Right kidney (tissue), 1 donor: ENCODE measurements at regions not wholly inside any gene's neighbourhood (a gene's known extent, or its start where the extent isn't known, plus 50 kb on each side); places are given as distances from the start of the nearest gene placed in this dataset.

Experiments
- DNase-seq: peaks from one replicate; pipeline ENCODE4 v3.0.0-alpha.2; 2016

DNA sequence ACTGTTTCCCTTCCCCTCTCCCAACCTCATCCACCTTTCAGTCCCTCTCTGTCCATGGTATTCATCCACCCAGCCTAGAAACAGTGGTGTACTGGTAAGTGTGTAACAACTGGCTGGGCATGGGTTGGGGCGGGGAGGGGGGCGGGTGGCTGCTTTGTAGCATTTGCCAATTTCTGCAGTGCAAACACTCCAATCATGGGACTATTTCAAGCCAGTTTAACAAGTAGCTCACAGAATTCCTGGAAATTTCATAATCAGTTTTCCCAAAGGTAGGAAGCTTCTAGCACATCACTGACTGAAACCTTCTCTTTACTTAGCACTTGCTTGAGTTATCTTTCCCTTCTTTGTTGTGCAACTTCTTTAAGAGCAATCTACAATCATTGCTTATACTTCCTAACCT, 100.8 kb upstream of the WASF3 start:
- no peak for DNase-seq

DNA sequence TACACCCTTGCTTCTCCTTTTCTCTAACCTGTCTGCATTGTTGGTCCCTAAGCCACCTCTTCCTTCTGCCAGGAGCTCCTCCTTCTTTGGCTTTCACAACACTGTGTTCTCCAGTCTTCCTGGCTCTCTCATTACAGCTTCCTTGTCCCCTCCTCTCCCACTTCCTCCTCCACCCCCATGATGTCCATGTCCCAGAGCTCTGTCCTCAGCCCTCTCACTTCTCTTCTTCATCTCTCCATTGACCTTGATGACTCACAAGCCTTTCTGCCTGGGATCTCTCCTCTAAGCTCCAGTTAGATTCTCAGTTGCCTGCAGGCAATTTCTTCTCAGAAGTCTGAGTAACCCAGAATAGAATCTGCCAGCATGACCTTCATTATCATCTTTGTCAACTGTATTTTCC, 100.3 kb upstream of the WASF3 start:
- DNase-seq = no peak

DNA sequence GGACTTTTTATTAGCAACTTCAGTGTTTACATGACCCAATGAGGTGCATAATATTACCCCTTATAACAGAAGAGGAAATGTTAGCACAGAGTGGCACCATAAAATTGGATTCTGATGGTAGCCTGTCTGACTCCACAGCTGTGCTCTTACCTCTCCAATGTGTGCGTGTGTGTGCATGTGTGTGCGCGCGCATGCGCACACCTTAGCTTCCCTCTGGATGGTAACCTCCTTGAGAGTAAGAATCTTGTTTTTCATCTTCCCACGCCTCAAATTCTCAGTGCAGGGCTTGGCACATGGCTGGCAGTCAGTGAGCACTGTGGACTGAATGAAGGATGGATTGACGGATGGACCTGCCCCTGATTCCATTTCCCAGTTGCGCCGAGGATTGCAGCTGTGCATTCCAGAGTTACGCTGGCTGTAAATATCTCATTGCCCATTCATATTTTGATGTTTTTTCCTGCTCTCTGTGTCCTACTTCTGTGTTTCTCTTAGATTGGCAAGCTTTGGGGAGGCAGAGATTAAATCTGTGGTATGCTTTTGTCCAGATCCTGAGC, 99.2 kb upstream of the WASF3 start:
- DNase-seq = no peak

DNA sequence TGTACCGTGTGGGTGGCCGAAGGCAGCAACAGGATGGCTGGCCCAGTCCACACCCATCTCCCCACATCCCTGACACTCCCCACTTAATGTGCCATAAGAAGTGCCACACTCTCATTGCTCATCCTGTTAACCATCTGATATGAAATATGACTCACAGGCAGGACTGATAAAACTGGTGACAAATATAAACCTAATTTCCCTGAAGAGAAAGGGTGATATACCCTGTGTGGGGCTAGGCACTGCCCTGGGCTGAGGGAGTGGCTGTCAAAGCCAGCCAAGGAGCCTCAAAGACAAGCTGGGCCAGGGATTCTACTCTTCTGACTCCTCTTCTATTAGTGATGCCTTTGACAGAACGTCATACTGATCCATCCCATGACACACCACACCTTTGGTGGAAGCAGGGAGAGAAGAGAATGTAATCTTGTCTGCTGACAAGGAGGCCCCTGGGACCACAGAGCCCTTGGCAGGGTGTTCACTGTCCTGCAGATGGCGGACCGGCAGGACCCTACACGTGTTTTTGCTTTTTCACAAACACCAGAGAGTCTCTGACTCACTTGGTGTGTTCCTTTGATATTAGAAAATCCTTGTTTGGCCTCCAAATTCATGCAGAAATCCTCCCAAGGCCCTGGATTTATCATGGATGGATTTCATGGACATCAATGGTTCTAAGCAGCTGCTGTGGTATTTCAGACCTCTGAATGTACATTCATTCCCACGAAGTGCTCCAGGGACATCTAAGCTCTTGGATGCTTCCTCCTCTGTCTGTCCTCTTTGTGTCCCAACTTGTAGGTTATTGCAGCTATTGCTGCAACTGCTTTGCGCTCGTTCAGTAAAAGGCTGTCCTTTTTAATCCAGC, 98.0 kb upstream of the WASF3 start:
- DNase-seq = no peak

DNA sequence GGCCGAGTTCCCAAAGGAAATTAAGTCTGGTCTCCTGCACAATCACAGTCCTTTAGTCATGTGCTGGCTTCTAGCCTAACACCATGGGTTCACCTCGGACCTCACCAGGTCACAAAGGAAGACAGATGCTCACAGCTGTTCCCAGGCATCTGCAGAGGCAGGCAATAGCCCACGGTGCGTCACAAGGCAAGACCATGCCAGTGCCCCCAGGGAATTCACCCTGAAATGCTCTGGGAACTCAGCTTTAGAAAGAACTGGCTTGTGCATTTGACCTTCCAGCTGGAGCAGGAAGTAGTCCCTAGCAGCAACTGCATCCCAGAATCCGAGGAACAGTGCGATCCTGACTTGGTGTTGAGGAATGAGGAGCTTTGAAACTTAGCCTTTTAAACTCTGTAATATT, 96.8 kb upstream of the WASF3 start:
- DNase-seq = no peak

DNA sequence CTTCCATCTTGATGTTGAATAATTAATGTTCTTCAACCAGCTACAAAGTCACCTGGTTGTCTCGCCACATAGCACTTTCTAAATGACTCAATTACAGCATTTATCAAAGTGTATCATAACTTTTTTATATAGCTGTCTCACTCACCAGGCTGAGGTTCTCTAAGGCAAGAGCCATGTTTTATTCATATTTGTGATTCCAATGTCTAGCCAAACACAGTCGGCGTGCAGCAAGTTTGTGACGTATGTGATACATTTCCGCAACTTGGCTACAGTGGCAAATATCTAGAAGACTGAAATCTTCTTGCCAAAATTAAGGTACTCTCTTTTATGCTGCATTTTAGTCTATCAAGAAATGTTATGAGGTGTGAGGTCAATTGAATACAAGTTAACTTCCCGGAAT, 94.2 kb upstream of the WASF3 start:
- DNase-seq = no peak

DNA sequence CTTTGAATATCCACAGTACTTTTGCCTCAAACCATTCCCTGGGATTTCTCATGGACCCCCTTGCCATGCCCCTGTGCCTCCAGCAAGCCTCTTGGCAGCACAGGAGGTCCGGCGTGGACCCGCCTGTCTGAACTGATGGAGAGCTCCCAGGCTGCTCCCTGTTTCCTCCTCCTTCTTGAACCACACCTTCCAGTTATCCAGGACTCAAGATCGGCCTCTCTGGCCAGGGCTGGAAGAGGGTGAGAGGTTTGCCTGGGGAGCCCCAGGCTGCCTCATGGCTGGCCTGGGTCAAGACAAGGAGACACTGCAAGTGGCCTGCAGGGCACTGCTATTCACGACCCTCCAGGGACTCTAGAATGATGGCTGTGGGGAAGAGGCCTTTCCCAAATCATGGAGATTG, 93.6 kb upstream of the WASF3 start:
- no peak for DNase-seq

DNA sequence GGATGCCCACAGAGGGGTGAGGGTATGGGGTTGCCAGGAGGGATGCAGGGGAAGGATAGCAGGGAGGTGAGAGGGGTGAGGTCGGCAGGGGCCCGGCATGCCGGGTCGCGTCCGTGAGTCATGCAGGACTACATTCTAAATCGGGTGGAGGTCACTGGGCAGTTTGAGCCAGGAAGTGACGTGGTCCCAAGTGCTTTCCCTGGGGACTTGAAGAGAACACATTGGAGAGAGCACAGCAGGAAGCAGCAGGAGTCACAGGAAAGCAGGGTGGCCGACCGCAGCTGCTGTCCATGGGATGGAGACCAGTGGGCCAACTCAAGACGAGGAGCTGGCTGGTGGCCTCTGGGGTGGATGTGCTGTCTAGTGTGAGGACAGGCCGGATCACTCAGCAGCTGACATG, 92.0 kb upstream of the WASF3 start:
- no peak for DNase-seq

DNA sequence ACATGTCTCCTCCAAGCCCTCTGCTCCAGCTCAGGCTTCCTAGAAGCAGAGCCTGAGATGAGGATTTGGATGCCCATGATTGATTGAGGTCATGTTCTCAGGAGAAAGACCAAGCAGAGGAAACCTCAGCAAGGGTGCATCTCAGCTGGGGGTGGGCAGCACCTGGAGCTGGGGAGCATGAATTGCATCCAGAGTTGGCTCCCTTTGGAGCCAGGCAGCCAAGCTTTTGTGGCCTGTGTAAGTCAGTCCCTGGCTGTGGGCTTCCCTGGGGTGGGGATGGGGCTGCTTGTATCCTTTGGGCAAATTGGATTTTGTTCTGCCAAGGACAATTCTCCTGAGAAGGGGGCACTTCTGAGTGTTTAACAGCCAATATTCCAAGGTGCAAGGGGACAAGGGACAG, 91.5 kb upstream of the WASF3 start:
- DNase-seq = no peak

DNA sequence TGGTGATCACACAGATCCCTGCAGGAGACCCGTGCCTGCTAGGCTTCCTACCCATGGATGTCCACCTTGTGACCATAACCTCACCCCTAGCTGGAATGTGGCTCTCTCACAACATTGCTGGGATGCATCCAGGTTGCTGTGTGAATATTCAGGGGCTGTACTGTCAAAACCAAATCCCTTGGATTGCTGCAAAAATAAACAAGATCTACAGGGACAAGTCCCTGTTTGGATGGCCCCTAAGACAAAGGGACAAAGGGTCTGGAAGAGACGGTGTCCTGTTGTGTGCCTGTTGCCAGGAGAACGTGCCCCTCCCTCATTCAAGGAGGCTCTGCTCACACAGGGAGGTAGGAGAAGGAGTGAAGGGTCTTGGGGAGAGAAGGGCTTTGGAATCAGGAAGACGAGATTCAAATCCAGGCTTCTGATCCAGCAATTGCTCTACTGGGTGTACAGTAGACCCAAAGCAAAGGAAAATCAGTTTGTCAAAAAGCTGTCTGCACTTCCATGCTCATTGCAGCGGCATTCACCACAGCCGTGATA, 89.2 kb upstream of the WASF3 start:
- DNase-seq = no peak

DNA sequence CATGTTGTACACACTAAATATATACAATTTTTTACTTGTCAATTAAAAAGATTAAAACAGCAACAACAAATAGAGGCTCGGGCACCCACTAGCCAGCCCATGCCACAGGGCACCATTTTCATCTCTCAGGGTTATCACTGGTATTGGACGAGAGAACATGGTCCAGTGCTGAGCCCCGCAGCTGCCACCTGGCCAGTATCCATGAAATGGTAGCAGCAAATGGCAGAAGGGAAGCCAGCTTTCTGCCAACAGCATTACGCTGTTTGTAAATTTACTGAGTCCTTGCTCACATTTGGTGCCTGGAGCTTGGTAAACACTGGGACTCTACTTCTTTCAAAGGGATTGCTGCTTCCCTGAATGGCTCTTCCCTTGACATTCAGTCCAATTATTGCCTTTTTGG, 87.9 kb upstream of the WASF3 start:
- DNase-seq = no peak

DNA sequence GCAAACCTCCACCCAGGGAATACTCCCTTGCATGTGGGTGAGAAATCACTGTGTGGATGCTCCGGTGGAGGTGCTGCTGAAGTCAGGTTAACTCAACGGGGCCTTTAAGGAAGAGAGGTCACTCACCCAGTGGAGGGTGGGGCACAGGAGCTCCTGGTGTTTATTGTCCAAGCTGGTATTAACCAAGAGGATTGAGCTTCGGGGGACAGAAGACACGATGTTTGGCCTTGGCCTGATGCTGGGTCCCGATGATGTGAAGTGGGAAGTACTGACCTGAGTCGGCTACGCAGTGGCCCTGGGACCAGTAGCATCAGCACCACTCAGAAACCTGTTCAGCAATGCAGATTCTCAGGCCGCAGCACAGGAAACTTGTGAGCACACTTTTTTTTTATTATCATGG, 85.7 kb upstream of the WASF3 start:
- no peak for DNase-seq

DNA sequence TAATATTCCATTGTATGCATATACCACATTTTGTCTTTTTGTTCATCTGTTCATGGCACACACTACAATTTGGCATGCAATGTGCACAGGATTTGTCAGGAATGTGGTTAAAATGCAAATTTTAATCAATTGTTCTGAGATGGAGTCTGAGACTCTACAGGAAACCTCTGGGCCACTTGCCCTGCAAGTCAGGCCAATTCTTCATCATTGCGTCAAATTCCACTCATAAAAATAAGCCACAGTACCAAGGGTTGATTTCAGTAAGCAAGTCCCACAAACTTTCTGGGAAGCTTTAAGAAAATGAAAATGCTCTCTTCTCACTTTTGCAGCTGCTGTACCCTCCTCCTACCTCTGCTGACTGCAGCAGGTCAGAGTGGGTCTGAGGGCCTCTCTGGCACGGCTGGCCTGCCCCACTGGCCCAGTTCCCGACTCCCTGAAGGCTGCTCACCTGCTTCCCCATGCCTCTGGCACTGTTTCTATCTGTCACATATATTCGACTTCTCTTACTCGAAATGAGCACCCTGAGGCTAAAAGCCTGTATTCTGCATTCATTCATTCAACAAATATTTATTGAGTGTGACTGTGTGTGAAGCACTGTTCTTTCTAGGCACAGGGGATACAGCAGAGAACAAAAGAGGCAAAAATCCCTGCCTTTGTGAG, 83.8 kb upstream of the WASF3 start:
- no peak for DNase-seq

DNA sequence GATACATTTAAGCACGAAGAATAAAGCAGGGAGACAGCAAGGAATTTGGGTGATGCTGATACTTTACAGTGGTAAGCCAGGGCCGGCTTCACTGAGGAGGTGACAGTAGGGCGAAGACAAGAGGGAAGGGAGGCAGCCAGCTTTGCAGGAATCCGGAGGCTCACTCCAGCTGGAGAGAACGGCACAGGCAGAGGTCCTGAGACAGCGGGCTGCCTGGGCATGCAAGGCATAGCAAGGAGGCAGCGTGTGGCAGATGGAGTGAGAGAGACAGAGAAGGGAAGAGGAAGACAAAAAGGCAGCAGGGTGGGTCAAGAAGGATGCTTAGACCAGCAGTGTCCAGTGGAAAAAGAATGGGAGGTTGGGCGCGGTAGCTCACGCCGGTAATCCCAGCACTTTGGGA, 83.2 kb upstream of the WASF3 start:
- DNase-seq = no peak

DNA sequence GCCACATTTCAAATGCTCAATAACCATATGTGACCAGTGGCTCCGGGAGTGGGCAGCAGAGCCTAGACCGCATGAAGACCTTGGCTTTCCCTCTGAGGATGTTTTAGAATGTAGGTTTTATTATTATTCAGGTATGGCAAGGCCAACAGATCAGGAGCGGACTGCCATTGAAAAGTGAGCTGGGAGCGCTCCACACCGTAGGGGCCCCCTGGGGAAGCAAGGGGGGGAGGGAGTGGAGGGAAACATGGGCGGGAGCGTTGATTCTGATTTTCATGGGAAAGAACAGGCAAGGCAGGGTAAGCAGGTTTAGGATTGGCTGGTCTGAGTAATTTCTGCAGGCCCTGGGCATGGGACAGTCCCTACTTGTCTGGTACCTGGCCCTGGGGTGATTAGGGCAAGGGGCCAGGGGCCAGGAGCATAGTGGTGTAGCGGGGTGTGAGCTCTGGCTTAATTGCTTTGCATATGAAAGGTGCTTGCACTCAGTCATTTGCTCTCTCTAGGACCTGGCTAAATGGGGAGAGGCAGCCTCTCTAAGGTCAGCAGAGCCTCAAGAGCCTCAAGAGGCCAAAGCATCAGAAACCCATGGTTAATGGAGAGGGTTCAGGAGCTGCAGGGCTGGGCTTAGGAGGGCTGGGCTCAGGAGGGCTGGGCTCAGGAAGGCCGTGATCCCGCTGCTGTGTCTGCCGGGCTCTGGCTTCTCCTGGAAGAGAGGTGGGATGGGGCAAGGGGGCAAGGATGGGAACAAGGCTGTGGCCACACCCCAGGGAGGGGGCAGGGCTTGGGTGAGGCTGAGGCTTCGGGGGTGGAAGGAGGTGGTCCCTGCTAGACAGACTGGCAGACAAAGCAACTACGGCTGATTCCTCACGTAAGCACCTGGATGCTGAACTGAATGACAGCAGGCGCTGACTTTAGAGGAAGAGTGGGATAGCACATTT, 82.0 kb upstream of the WASF3 start:
- DNase-seq = no peak

DNA sequence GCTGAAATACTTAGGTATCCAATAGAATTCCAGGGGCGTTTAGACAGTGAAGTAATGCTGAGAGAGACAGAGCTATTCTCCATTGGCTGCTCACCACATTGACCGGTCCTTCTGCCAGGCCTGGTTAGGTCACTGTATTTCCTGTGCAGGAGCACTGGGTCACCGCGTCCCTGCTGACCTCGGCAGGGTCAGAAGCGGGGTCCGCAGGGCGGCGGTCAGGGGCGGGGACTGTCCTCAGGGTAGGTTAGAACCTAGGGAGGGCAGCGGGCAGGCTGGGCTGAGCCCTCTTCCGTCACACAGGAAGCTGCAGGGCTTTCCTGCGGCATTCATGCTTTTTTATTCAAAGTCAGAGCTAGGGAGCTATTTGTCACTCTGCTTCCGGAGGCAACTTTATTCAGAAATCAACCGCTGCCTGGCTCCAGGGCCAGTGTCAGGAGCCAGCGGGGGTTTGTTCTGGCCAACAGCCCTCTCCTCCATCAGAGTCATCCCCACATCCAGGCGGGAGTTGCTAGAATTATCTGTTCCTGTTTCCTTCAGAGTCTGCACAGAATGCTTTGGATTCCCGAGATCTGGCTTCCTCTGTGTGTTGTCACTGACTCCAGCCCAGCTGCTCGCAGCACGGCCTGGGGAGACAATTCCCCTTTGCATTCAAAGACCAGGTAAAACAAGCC, 81.2 kb upstream of the WASF3 start:
- no peak for DNase-seq

DNA sequence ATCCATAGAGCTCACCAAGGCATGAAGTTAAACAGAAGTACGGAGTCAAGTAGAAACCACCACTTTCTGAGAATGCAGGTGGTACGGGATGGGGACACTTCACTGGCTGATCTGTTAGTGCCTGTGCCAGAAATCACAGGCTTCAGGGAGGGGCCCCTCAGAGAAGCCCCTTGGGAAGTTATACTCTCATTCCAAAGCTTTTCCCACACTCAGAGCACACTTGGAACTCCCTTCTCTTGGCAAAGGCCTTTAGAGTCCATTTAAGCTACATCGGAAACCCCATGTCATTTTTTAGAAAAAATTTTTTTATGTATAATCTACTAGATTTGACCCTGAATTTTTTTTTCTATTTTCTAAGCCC, 80.7 kb upstream of the WASF3 start:
- no peak for DNase-seq

DNA sequence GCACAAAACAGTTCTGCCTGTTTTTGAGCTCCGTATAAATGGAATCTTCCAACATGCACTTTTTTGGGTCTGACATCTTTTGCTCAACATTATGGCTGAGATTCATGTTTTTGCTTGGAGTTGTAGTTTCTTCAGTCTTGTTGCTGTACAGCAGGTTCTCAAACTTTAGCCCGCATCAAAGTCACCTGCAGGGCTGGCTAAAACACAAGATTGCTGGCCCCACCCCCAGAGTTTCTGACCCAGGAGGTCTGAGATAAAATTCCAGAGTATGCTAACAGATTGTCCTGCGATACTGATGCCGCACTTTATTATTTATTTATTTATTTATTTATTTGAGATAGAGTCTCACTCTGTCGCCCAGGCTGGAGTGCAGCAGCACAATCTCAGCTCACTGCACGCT, 79.8 kb upstream of the WASF3 start:
- no peak for DNase-seq

DNA sequence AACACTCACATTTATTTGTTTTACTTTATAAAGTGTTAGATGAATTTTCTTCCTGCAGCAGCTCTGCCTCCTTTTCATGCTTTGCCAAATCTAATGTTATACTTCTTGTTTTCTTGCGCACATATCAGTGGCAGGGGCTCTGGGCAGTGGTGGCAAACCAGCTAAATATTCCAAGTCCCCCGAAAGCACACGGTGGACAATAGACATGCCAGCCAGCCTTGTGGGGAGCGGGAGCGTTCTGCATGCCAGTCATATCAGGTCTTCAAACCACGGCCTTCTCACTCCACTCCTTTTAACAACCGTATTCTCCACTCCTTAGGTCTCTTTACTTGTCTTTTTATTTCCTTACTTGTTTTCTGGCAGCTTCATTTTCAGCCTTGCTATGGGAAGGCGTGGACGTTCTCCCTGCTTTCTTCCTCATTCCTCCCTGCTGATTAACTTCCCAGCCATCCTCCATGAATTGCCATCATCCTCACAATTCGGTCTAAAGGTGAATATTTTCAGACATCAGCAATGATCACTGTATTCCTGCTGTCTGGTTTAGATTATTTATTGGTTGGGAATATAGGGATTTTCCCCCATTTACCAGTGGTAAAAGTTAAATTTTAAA, 77.1 kb upstream of the WASF3 start:
- no peak for DNase-seq

DNA sequence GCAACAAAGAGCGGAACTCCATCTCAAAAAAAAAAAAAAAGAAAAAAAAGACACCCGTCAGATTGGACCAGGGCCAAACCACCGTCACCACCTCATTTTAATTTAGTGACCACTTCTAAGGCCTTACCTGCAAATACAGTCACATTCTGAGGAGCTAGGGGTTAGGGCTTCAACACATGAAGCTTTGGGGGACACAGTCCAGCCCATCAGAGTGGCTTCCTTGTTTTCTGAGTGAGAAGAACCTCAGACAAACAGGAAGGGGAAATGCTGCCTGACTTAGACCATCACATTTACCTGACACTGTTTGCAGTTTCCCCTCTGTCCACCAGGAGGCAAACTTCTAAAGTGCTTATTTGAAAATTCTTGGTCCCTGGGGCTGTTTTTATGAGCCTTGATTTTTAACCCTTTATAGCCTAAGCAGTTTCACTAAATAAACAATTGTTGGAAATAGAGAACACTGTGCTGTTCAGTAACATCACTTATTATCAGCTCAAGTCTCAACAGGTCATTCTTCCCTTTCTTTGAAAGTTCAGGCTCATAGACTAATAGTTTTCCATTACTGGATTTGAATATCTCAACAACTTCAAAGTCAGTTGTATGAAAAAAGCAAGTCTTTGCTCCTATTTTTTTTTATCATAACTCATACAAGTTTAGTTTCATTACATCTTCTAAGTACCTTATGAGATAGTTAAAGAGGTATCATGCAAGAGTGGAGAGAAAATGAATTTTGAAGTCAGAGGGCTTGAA, 74.9 kb upstream of the WASF3 start:
- DNase-seq = peak; percentile 52

DNA sequence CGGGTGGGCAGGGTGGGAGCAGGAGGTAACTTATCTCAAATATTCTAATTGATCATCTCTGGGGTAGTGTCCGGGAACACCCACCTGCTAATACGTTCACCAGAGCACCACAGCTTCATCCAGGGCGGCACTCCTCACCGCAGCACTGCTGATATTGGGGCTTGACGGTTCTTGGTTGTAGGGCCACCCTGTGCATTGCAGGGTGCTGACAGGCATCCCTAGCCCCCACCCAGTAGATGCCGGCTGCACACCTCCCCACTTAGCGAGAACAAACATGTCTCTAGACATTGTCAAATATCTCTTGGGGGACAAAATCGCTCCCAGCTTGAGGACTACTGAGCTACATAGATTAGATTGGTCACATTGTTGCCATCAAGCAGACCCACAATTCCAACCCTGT, 73.9 kb upstream of the WASF3 start:
- DNase-seq = no peak
